CD4-positive, alpha-beta memory T cell (primary cell): ENCODE measurements at regions not wholly inside any gene's neighbourhood (a gene's known extent, or its start where the extent isn't known, plus 50 kb on each side); places are given as distances from the start of the nearest gene placed in this dataset.
A peak's percentile ranks its signal among the peaks of the same experiment; 100 is the strongest.

Source experiments
- CTCF ChIA-PET: fragments of 350-600 bp; sonication (Branson Sonifier 250); formaldehyde crosslinking; loops from one replicate; lab custom pipeline; 2021; ENCODE audit warnings: inconsistent platforms; ENCODE audit not compliant: partially characterized antibody; lab: Charles Lee
- POLR2A ChIA-PET: fragments of 350-600 bp; sonication (Branson Sonifier 250); formaldehyde crosslinking; loops from one replicate; lab custom pipeline; 2021; ENCODE audit not compliant: partially characterized antibody; lab: Charles Lee
- DNase-seq, 5 donors: peaks; one replicate each; pipeline versions ENCODE4 v3.0.0 to v3.0.0-alpha.2; 2020 to 2022; ENCODE audit warnings: mixed read lengths in 1 of 5
- H3K27ac ChIP-seq: one replicate; pipeline ENCODE4 v1.7.0; 2013; ENCODE audit warnings: low read depth, low read length
- H3K27me3 ChIP-seq: 2 replicates; pipeline ENCODE4 v1.7.0; 2013; ENCODE audit warnings: mild to moderate bottlenecking, low read length, moderate library complexity; ENCODE audit not compliant: insufficient read depth
- H3K36me3 ChIP-seq: 2 replicates; pipeline ENCODE4 v1.7.0; 2013; ENCODE audit warnings: mild to moderate bottlenecking, low read length, moderate library complexity; ENCODE audit not compliant: insufficient read depth
- H3K4me1 ChIP-seq: 2 replicates; pipeline ENCODE4 v1.7.0; 2013; ENCODE audit warnings: mild to moderate bottlenecking, low read length, moderate library complexity; ENCODE audit not compliant: insufficient read depth
- H3K4me3 ChIP-seq, 2 donors: one replicate each; pipeline ENCODE4 v1.7.0; 2013; ENCODE audit warnings: low read length in 2 of 2, mild to moderate bottlenecking in 1 of 2
- H3K9me3 ChIP-seq, 2 donors: one replicate each; pipeline ENCODE4 v1.7.0; 2013; ENCODE audit warnings: low read length in 2 of 2, control low read depth in 1 of 2; ENCODE audit not compliant: control insufficient read depth in 1 of 2
- H3K27ac Mint-ChIP-seq, 7 donors: one replicate each; pipeline ENCODE4 v1.8.0; 2020 to 2021; ENCODE audit warnings: mixed read lengths in 7 of 7, mild to moderate bottlenecking in 6 of 7, inconsistent platforms in 3 of 7, moderate library complexity in 3 of 7
- H3K27me3 Mint-ChIP-seq, 2 donors: one replicate each; pipeline ENCODE4 v1.8.0; 2020 to 2021; ENCODE audit warnings: mixed read lengths in 2 of 2
- H3K36me3 Mint-ChIP-seq, 2 donors: one replicate each; pipeline ENCODE4 v1.8.0; 2020 to 2021; ENCODE audit warnings: mixed read lengths in 2 of 2, inconsistent platforms in 1 of 2, mild to moderate bottlenecking in 1 of 2
- H3K4me1 Mint-ChIP-seq, 4 donors: one replicate each; pipeline ENCODE4 v1.8.0; 2020 to 2021; ENCODE audit warnings: mixed read lengths in 4 of 4, mild to moderate bottlenecking in 1 of 4
- H3K4me3 Mint-ChIP-seq, 8 donors: one replicate each; pipeline ENCODE4 v1.8.0; 2020 to 2021; ENCODE audit warnings: mixed read lengths in 8 of 8, mild to moderate bottlenecking in 7 of 8, moderate library complexity in 6 of 8, inconsistent platforms in 3 of 8
- H3K9me3 Mint-ChIP-seq, 8 donors: one replicate each; pipeline ENCODE4 v1.8.0; 2020 to 2021; ENCODE audit warnings: mixed read lengths in 8 of 8, mild to moderate bottlenecking in 5 of 8, inconsistent platforms in 3 of 8, moderate library complexity in 1 of 8
- intact Hi-C: fragments of 100-400 bp; cut with micrococcal nuclease; formaldehyde crosslinking; loops from one replicate; pipeline ENCODE4 v1.15.1; 2023

GRCh38 chr6:15994814-15995459 is 133.9 kb upstream of the MYLIP start:
- Mint-ChIP-seq H3K27ac (no peak overlapping the region), H3K9me3 (peaks cover 0 to 1% (median 0%) of the 10 kb centered on the region in 8 donors), H3K27me3 (peaks cover 5 to 9% of the 10 kb centered on the region in 2 donors), H3K4me1 (peaks cover 0 to 2% (median under 1%) of the 10 kb centered on the region in 4 donors), H3K4me3 (no peak overlapping the region), H3K36me3 (no peaks in the 10 kb centered on the region)
- intact Hi-C loops, result no loop called here
- no peaks in the 10 kb centered on the region for H3K36me3 ChIP-seq
- H3K27ac ChIP-seq, result no peak overlapping the region
- H3K4me3 ChIP-seq, result no peak overlapping the region
- POLR2A ChIA-PET, result no interaction called here
- CTCF ChIA-PET, result no interaction called here
- H3K4me1 ChIP-seq, result no peaks in the 10 kb centered on the region
- no peak for DNase-seq
- H3K27me3 ChIP-seq, result no peaks in the 10 kb centered on the region
- H3K9me3 ChIP-seq, result no peaks in the 10 kb centered on the region

GRCh38 chr6:15993716-15994228 is 135.1 kb upstream of the MYLIP start:
- H3K27me3 Mint-ChIP-seq, result peaks cover 5 to 9% of the 10 kb centered on the region in 2 donors
- no peak overlapping the region for H3K4me3 ChIP-seq
- peaks cover 0 to 2% (median under 1%) of the 10 kb centered on the region in 4 donors for H3K4me1 Mint-ChIP-seq
- H3K27ac ChIP-seq, result no peak overlapping the region
- no peaks in the 10 kb centered on the region for H3K36me3 ChIP-seq
- H3K27me3 ChIP-seq, result no peaks in the 10 kb centered on the region
- CTCF ChIA-PET, result no interaction called here
- no peak for DNase-seq
- intact Hi-C loops, result no loop called here
- H3K9me3 Mint-ChIP-seq, result peaks cover 0 to 3% (median 0%) of the 10 kb centered on the region in 8 donors
- H3K4me3 Mint-ChIP-seq, result no peak overlapping the region
- H3K4me1 ChIP-seq, result no peaks in the 10 kb centered on the region
- no peaks in the 10 kb centered on the region for H3K36me3 Mint-ChIP-seq
- H3K27ac Mint-ChIP-seq, result no peak overlapping the region
- H3K9me3 ChIP-seq, result no peaks in the 10 kb centered on the region
- POLR2A ChIA-PET, result no interaction called here

- ChIA-PET CTCF (no interaction called here), POLR2A (no interaction called here)
- peak overlapping the region in 1 of 7 donors; percentile 1 for H3K27ac Mint-ChIP-seq
- intact Hi-C loops, result no loop called here
- no peak overlapping the region for H3K4me3 ChIP-seq
- H3K9me3 Mint-ChIP-seq, result peaks cover 0 to 2% (median 0%) of the 10 kb centered on the region in 8 donors
- H3K36me3 ChIP-seq, result no peaks in the 10 kb centered on the region
- H3K4me1 ChIP-seq, result no peaks in the 10 kb centered on the region
- no peak overlapping the region for H3K4me3 Mint-ChIP-seq
- no peaks in the 10 kb centered on the region for H3K36me3 Mint-ChIP-seq
- peaks cover 0 to 4% of the 10 kb centered on the region in 2 donors for H3K27me3 Mint-ChIP-seq
- H3K4me1 Mint-ChIP-seq, result peaks cover 0 to 2% (median under 1%) of the 10 kb centered on the region in 4 donors
- H3K27ac ChIP-seq, result no peak overlapping the region
- no peak for DNase-seq
- H3K9me3 ChIP-seq, result no peaks in the 10 kb centered on the region
- H3K27me3 ChIP-seq, result no peaks in the 10 kb centered on the region
Observed at GRCh38 chr6:15990179-15990578, 138.7 kb upstream of the MYLIP start.

- H3K36me3 ChIP-seq, result no peaks in the 10 kb centered on the region
- H3K4me3 ChIP-seq, result no peak overlapping the region
- no peak for DNase-seq
- no peaks in the 10 kb centered on the region for H3K27me3 ChIP-seq
- peaks cover 0 to 2% (median 0%) of the 10 kb centered on the region in 8 donors for H3K9me3 Mint-ChIP-seq
- no peak overlapping the region for H3K27ac ChIP-seq
- no peak overlapping the region for H3K27ac Mint-ChIP-seq
- ChIA-PET CTCF (no interaction called here), POLR2A (no interaction called here)
- intact Hi-C loops, result no loop called here
- no peaks in the 10 kb centered on the region for H3K36me3 Mint-ChIP-seq
- no peaks in the 10 kb centered on the region for H3K4me1 Mint-ChIP-seq
- H3K4me3 Mint-ChIP-seq, result no peak overlapping the region
- peaks cover 0 to 4% of the 10 kb centered on the region in 2 donors for H3K27me3 Mint-ChIP-seq
- H3K4me1 ChIP-seq, result no peaks in the 10 kb centered on the region
- no peaks in the 10 kb centered on the region for H3K9me3 ChIP-seq
Observed at GRCh38 chr6:15989397-15989796, 139.5 kb upstream of the MYLIP start.

GRCh38 chr6:15987569-15987968 is 141.3 kb upstream of the MYLIP start:
- no peaks in the 10 kb centered on the region for H3K4me1 Mint-ChIP-seq
- CTCF ChIA-PET, result no interaction called here
- no peak for DNase-seq
- Histone ChIP-seq H3K27ac (no peak overlapping the region), H3K4me1 (no peaks in the 10 kb centered on the region), H3K4me3 (no peak overlapping the region), H3K9me3 (no peaks in the 10 kb centered on the region), H3K27me3 (no peaks in the 10 kb centered on the region), H3K36me3 (no peaks in the 10 kb centered on the region)
- POLR2A ChIA-PET, result no interaction called here
- H3K36me3 Mint-ChIP-seq, result no peaks in the 10 kb centered on the region
- H3K27me3 Mint-ChIP-seq, result peaks cover 3 to 6% of the 10 kb centered on the region in 2 donors
- peaks cover 0 to 2% (median 0%) of the 10 kb centered on the region in 8 donors for H3K9me3 Mint-ChIP-seq
- intact Hi-C loops, result no loop called here
- H3K27ac Mint-ChIP-seq, result no peak overlapping the region
- no peak overlapping the region for H3K4me3 Mint-ChIP-seq

GRCh38 chr6:15986027-15986629 is 142.8 kb upstream of the MYLIP start:
- Mint-ChIP-seq H3K4me3 (no peak overlapping the region), H3K27me3 (peaks cover 3 to 7% of the 10 kb centered on the region in 2 donors), H3K27ac (no peak overlapping the region), H3K9me3 (peaks cover 0 to 2% (median 0%) of the 10 kb centered on the region in 8 donors), H3K4me1 (no peaks in the 10 kb centered on the region), H3K36me3 (no peaks in the 10 kb centered on the region)
- ChIA-PET POLR2A (no interaction called here), CTCF (no interaction called here)
- H3K36me3 ChIP-seq, result no peaks in the 10 kb centered on the region
- H3K27me3 ChIP-seq, result no peaks in the 10 kb centered on the region
- DNase-seq, result no peak
- H3K4me1 ChIP-seq, result no peaks in the 10 kb centered on the region
- H3K27ac ChIP-seq, result no peak overlapping the region
- no peak overlapping the region for H3K4me3 ChIP-seq
- intact Hi-C loops, result no loop called here
- H3K9me3 ChIP-seq, result no peaks in the 10 kb centered on the region

GRCh38 chr6:15985379-15985959 is 143.4 kb upstream of the MYLIP start:
- CTCF ChIA-PET, result no interaction called here
- no peak overlapping the region for H3K4me3 ChIP-seq
- H3K4me1 Mint-ChIP-seq, result no peaks in the 10 kb centered on the region

More at GRCh38 chr6:15985379-15985959, 143.4 kb upstream of the MYLIP start:
- no peaks in the 10 kb centered on the region for H3K27me3 ChIP-seq
- H3K36me3 ChIP-seq, result no peaks in the 10 kb centered on the region
- no peak overlapping the region for H3K27ac ChIP-seq
- Mint-ChIP-seq H3K27me3 (peaks cover 7 to 12% of the 10 kb centered on the region in 2 donors), H3K27ac (no peak overlapping the region), H3K4me3 (no peak overlapping the region), H3K9me3 (peaks cover 0 to 2% (median 0%) of the 10 kb centered on the region in 8 donors), H3K36me3 (no peaks in the 10 kb centered on the region)
- intact Hi-C loops, result no loop called here
- H3K4me1 ChIP-seq, result no peaks in the 10 kb centered on the region
- H3K9me3 ChIP-seq, result no peaks in the 10 kb centered on the region
- POLR2A ChIA-PET, result no interaction called here
- DNase-seq, result no peak
